ENCODE measurements at regions not wholly inside any gene's neighbourhood (a gene's known extent, or its start where the extent isn't known, plus 50 kb on each side); places are given as distances from the start of the nearest gene placed in this dataset.

DNA sequence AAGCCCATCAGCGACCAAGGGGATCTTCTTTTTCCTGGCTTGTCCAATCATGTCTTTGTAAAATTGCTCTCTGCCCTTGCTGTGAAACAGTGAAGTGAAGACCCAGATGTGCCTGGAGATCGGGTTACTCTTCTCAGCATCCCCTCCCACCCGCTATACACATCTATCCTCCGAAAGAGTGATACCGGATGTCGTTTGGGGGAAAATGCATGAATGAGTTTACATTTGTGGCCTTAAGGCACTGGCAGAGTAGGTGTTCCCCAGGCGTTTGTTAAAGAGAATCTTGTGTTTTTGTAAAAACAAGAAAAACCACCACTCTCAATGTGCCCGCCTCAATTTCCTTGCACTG, 528.3 kb downstream of the CMPK2 start:
- TF ChIP-seq, protein P1, sequence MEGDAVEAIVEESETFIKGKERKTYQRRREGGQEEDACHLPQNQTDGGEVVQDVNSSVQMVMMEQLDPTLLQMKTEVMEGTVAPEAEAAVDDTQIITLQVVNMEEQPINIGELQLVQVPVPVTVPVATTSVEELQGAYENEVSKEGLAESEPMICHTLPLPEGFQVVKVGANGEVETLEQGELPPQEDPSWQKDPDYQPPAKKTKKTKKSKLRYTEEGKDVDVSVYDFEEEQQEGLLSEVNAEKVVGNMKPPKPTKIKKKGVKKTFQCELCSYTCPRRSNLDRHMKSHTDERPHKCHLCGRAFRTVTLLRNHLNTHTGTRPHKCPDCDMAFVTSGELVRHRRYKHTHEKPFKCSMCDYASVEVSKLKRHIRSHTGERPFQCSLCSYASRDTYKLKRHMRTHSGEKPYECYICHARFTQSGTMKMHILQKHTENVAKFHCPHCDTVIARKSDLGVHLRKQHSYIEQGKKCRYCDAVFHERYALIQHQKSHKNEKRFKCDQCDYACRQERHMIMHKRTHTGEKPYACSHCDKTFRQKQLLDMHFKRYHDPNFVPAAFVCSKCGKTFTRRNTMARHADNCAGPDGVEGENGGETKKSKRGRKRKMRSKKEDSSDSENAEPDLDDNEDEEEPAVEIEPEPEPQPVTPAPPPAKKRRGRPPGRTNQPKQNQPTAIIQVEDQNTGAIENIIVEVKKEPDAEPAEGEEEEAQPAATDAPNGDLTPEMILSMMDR (IDR thresholded peaks at IDR 0.05): no peak
- Mint-ChIP-seq H3K4me3 (ENCODE audit: unreplicated experiment) (no peak overlapping the region), H3K27ac (ENCODE audit: unreplicated experiment) (no peak overlapping the region), H3K36me3 (ENCODE audit: unreplicated experiment) (no peaks in the 10 kb centered on the region), H3K27me3 (ENCODE audit: unreplicated experiment) (peaks cover 3% of the 10 kb centered on the region), H3K4me1 (ENCODE audit: unreplicated experiment) (no peaks in the 10 kb centered on the region), H3K9me3 (ENCODE audit: unreplicated experiment) (no peaks in the 10 kb centered on the region)
- DNase-seq (ENCODE audit: extremely low spot score, unreplicated experiment): no peak

- Mint-ChIP-seq H3K36me3 (ENCODE audit: unreplicated experiment) (no peaks in the 10 kb centered on the region), H3K27ac (ENCODE audit: unreplicated experiment) (no peak overlapping the region), H3K4me3 (ENCODE audit: unreplicated experiment) (no peak overlapping the region), H3K4me1 (ENCODE audit: unreplicated experiment) (no peaks in the 10 kb centered on the region), H3K27me3 (ENCODE audit: unreplicated experiment) (peaks cover 6% of the 10 kb centered on the region), H3K9me3 (ENCODE audit: unreplicated experiment) (no peaks in the 10 kb centered on the region)
- TF ChIP-seq, protein P1 (IDR thresholded peaks at IDR 0.05): no peak
- no peak for DNase-seq (ENCODE audit: extremely low spot score, unreplicated experiment)
Measured at GRCh38 chr2:6341588-6342129, 524.0 kb downstream of the CMPK2 start.

DNA sequence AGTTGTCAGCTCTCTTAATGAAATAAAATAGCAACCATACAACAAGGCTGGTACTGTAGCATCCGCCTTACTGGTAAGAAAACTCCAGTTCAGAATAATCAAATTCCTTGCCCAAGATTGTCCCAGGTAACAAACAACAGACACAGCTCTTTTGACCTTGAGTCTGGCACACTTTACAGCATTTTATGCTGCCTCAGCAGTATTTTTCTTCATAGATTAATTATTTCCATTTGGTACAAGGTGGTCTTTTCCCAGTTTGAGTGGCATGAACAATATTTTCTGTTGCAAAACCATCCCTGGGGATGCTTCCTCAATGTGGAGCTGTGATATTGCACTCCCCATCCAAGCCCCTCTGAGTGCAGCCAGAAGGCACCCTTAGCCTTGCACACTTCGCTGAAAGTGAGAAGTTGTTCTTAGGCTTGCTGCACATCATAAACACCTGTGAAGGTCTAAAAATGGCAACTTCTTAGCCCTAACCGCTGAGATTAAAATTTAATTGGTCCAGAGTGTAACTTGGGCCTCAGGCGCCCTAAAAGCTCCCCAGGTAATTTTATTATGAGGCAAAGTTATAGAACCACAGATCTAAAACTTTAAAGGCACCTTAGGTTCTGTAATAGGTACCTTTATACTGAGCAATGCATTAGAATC, 523.3 kb downstream of the CMPK2 start:
- DNase-seq (ENCODE audit: extremely low spot score, unreplicated experiment): no peak
- Mint-ChIP-seq H3K36me3 (ENCODE audit: unreplicated experiment) (no peaks in the 10 kb centered on the region), H3K27me3 (ENCODE audit: unreplicated experiment) (peaks cover 6% of the 10 kb centered on the region), H3K4me1 (ENCODE audit: unreplicated experiment) (no peaks in the 10 kb centered on the region), H3K27ac (ENCODE audit: unreplicated experiment) (no peak overlapping the region), H3K9me3 (ENCODE audit: unreplicated experiment) (no peaks in the 10 kb centered on the region), H3K4me3 (ENCODE audit: unreplicated experiment) (no peak overlapping the region)
- TF ChIP-seq, protein P1 (IDR thresholded peaks at IDR 0.05): no peak

DNA sequence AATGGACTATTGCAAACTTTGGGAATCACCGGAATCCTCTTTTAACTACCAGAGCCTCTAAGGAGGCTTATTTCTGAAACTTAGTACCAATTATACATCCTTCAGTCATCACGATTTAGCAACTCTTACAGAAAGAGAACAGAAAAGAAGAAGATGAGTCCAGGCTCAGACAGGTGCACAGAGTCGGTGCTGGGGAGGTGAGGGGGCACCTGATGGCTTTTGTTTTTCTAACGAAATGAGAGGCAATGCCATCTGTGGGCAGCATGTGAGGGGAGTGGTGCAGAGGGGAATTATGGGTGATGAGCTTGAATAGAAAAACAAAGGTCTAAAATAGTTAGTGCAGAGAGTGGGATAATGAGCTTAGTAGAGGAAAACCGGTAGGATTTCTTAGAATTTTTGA, 522.6 kb downstream of the CMPK2 start:
- H3K27me3 Mint-ChIP-seq (ENCODE audit: unreplicated experiment): peaks cover 3% of the 10 kb centered on the region
- no peak overlapping the region for H3K4me3 Mint-ChIP-seq (ENCODE audit: unreplicated experiment)
- TF ChIP-seq, protein P1 (IDR thresholded peaks at IDR 0.05): no peak
- no peak for DNase-seq (ENCODE audit: extremely low spot score, unreplicated experiment)
- no peaks in the 10 kb centered on the region for H3K4me1 Mint-ChIP-seq (ENCODE audit: unreplicated experiment)
- no peaks in the 10 kb centered on the region for H3K36me3 Mint-ChIP-seq (ENCODE audit: unreplicated experiment)
- H3K9me3 Mint-ChIP-seq (ENCODE audit: unreplicated experiment): no peaks in the 10 kb centered on the region
- no peak overlapping the region for H3K27ac Mint-ChIP-seq (ENCODE audit: unreplicated experiment)

DNA sequence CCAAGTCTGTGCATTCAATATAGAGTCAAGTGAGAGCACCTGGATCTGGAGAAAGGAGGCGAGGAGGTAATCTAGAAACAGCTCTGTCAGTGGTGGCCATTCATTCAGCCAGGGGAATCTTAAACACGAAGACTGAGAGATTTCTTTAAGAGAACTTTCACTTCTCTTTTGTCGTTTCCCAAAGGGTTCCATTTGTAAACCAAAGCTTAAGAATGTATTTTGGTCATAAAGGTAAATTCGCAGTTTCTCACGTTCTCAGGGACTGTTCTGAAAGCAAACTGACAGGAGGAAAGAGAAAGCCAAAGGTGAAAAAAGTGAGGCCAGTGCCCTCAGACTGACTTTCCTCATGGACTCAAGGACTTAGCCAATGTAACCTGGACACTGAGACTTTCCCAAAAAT, 513.5 kb downstream of the CMPK2 start:
- H3K9me3 Mint-ChIP-seq (ENCODE audit: unreplicated experiment): no peaks in the 10 kb centered on the region
- no peaks in the 10 kb centered on the region for H3K36me3 Mint-ChIP-seq (ENCODE audit: unreplicated experiment)
- no peaks in the 10 kb centered on the region for H3K27me3 Mint-ChIP-seq (ENCODE audit: unreplicated experiment)
- TF ChIP-seq, protein P1 (IDR thresholded peaks at IDR 0.05): no peak
- no peak for DNase-seq (ENCODE audit: extremely low spot score, unreplicated experiment)
- no peaks in the 10 kb centered on the region for H3K4me1 Mint-ChIP-seq (ENCODE audit: unreplicated experiment)
- no peak overlapping the region for H3K27ac Mint-ChIP-seq (ENCODE audit: unreplicated experiment)
- no peak overlapping the region for H3K4me3 Mint-ChIP-seq (ENCODE audit: unreplicated experiment)

Measured in osteocyte (in vitro differentiated cells).